Glutamatergic neuron (in vitro differentiated cells): ENCODE measurements at regions not wholly inside any gene's neighbourhood (a gene's known extent, or its start where the extent isn't known, plus 50 kb on each side); places are given as distances from the start of the nearest gene placed in this dataset.

Source experiments
- DNase-seq: peaks from one replicate; pipeline ENCODE4 v3.0.0; 2022
- H3K27ac Mint-ChIP-seq: one replicate; pipeline ENCODE4 v1.8.0; 2020; ENCODE audit warnings: mild to moderate bottlenecking, mixed read lengths, inconsistent platforms; ENCODE audit not compliant: unreplicated experiment
- H3K27me3 Mint-ChIP-seq: one replicate; pipeline ENCODE4 v1.8.0; 2020; ENCODE audit warnings: mild to moderate bottlenecking, moderate library complexity, mixed read lengths, inconsistent platforms; ENCODE audit not compliant: unreplicated experiment
- H3K36me3 Mint-ChIP-seq: one replicate; pipeline ENCODE4 v1.8.0; 2020; ENCODE audit warnings: mild to moderate bottlenecking, mixed read lengths, inconsistent platforms; ENCODE audit not compliant: unreplicated experiment
- H3K4me1 Mint-ChIP-seq: one replicate; pipeline ENCODE4 v1.8.0; 2020; ENCODE audit warnings: mild to moderate bottlenecking, low read depth, mixed read lengths, inconsistent platforms; ENCODE audit not compliant: unreplicated experiment
- H3K4me3 Mint-ChIP-seq: one replicate; pipeline ENCODE4 v1.8.0; 2020; ENCODE audit warnings: mild to moderate bottlenecking, mixed read lengths, inconsistent platforms; ENCODE audit not compliant: unreplicated experiment
- H3K9me3 Mint-ChIP-seq: one replicate; pipeline ENCODE4 v1.8.0; 2020; ENCODE audit warnings: mild to moderate bottlenecking, moderate library complexity, mixed read lengths, inconsistent platforms; ENCODE audit not compliant: unreplicated experiment
- CTCF ChIP-seq: fragments of 200-600 bp; sonication (generic); IDR thresholded peaks from one replicate; pipeline ENCODE4 v1.5.0; 2021; ENCODE audit not compliant: partially characterized antibody, unreplicated experiment

- peaks cover 2% of the 10 kb centered on the region for H3K4me1 Mint-ChIP-seq
Measured at GRCh38 chr2:226155093-226155875, 644.3 kb downstream of the IRS1 start.

GRCh38 chr2:226154610-226155009, 645.0 kb downstream of the IRS1 start:
- no peak overlapping the region for H3K27ac Mint-ChIP-seq

More at GRCh38 chr2:226155093-226155875, 644.3 kb downstream of the IRS1 start:
- no peak for DNase-seq
- H3K4me3 Mint-ChIP-seq, result no peak overlapping the region
- peak overlapping the region; percentile 64 for H3K27ac Mint-ChIP-seq
- H3K36me3 Mint-ChIP-seq, result no peaks in the 10 kb centered on the region
- no peaks in the 10 kb centered on the region for H3K27me3 Mint-ChIP-seq
- H3K9me3 Mint-ChIP-seq, result no peaks in the 10 kb centered on the region
- TF ChIP-seq CTCF, result no peak

GRCh38 chr2:226153553-226153952, 646.1 kb downstream of the IRS1 start:
- Mint-ChIP-seq H3K27me3 (no peaks in the 10 kb centered on the region), H3K27ac (no peak overlapping the region), H3K36me3 (no peaks in the 10 kb centered on the region), H3K4me1 (peaks cover 2% of the 10 kb centered on the region), H3K4me3 (no peak overlapping the region), H3K9me3 (no peaks in the 10 kb centered on the region)
- no peak for DNase-seq
- TF ChIP-seq CTCF, result no peak

More at GRCh38 chr2:226154610-226155009, 645.0 kb downstream of the IRS1 start:
- DNase-seq, result no peak
- no peak overlapping the region for H3K4me3 Mint-ChIP-seq
- no peak for TF ChIP-seq CTCF
- H3K27me3 Mint-ChIP-seq, result no peaks in the 10 kb centered on the region
- H3K36me3 Mint-ChIP-seq, result no peaks in the 10 kb centered on the region
- H3K9me3 Mint-ChIP-seq, result no peaks in the 10 kb centered on the region
- peaks cover 2% of the 10 kb centered on the region for H3K4me1 Mint-ChIP-seq

GRCh38 chr2:226151157-226151556, 648.5 kb downstream of the IRS1 start:
- H3K36me3 Mint-ChIP-seq, result no peaks in the 10 kb centered on the region
- H3K4me3 Mint-ChIP-seq, result no peak overlapping the region
- no peak for TF ChIP-seq CTCF
- no peaks in the 10 kb centered on the region for H3K9me3 Mint-ChIP-seq
- H3K4me1 Mint-ChIP-seq, result peaks cover 2% of the 10 kb centered on the region
- no peak for DNase-seq
- H3K27me3 Mint-ChIP-seq, result no peaks in the 10 kb centered on the region
- H3K27ac Mint-ChIP-seq, result no peak overlapping the region

- no peaks in the 10 kb centered on the region for H3K27me3 Mint-ChIP-seq
- H3K4me3 Mint-ChIP-seq, result no peak overlapping the region
- no peaks in the 10 kb centered on the region for H3K4me1 Mint-ChIP-seq
Measured at GRCh38 chr2:226143091-226143490, 656.5 kb downstream of the IRS1 start.

More at GRCh38 chr2:226143091-226143490, 656.5 kb downstream of the IRS1 start:
- H3K9me3 Mint-ChIP-seq, result no peaks in the 10 kb centered on the region
- no peak for TF ChIP-seq CTCF
- no peak overlapping the region for H3K27ac Mint-ChIP-seq
- H3K36me3 Mint-ChIP-seq, result no peaks in the 10 kb centered on the region
- no peak for DNase-seq
